Chondrocyte (in vitro differentiated cells): ENCODE measurements at regions not wholly inside any gene's neighbourhood (a gene's known extent, or its start where the extent isn't known, plus 50 kb on each side); places are given as distances from the start of the nearest gene placed in this dataset.

Experiments
- DNase-seq: peaks from one replicate; pipeline ENCODE4 v3.0.0; 2021; ENCODE audit warnings: mixed read lengths, low spot score
- H3K27ac Mint-ChIP-seq: one replicate; pipeline ENCODE4 v1.8.0; 2021; ENCODE audit warnings: mild to moderate bottlenecking, moderate library complexity, mixed read lengths; ENCODE audit not compliant: unreplicated experiment
- H3K27me3 Mint-ChIP-seq: 2 replicates; pipeline ENCODE4 v1.8.0; 2021; ENCODE audit warnings: low read depth, mixed read lengths
- H3K36me3 Mint-ChIP-seq: 2 replicates; pipeline ENCODE4 v1.8.0; 2021; ENCODE audit warnings: low read depth, mixed read lengths
- H3K4me1 Mint-ChIP-seq: 2 replicates; pipeline ENCODE4 v1.8.0; 2021; ENCODE audit warnings: low read depth, mild to moderate bottlenecking, mixed read lengths
- H3K4me3 Mint-ChIP-seq: one replicate; pipeline ENCODE4 v1.8.0; 2021; ENCODE audit warnings: mild to moderate bottlenecking, moderate library complexity, mixed read lengths; ENCODE audit not compliant: unreplicated experiment
- H3K9me3 Mint-ChIP-seq: 2 replicates; pipeline ENCODE4 v1.8.0; 2021; ENCODE audit warnings: low read depth, mixed read lengths
- CTCF ChIP-seq: fragments of 200-600 bp; sonication (generic); IDR thresholded peaks from 2 replicates; pipeline ENCODE4 v1.5.0; 2021; ENCODE audit warnings: antibody characterized with exemption, mild to moderate bottlenecking, moderate library complexity

GRCh38 chr1:177848577-177848976 is 121.3 kb downstream of the SEC16B start:
- no peak for DNase-seq
- Mint-ChIP-seq H3K9me3 (no peaks in the 10 kb centered on the region), H3K27ac (no peak overlapping the region), H3K4me1 (no peaks in the 10 kb centered on the region), H3K27me3 (peaks cover 5% of the 10 kb centered on the region), H3K4me3 (no peak overlapping the region), H3K36me3 (no peaks in the 10 kb centered on the region)
- no peak for TF ChIP-seq CTCF

GRCh38 chr1:177847843-177848242 is 122.0 kb downstream of the SEC16B start:
- no peak for DNase-seq

GRCh38 chr1:177838907-177839485 is 130.9 kb downstream of the SEC16B start:
- DNase-seq = no peak
- H3K27ac Mint-ChIP-seq = no peak overlapping the region
- TF ChIP-seq CTCF = no peak
- no peak overlapping the region for H3K4me3 Mint-ChIP-seq
- peaks cover 2% of the 10 kb centered on the region for H3K9me3 Mint-ChIP-seq
- H3K36me3 Mint-ChIP-seq = no peaks in the 10 kb centered on the region
- H3K27me3 Mint-ChIP-seq = peaks cover 30% of the 10 kb centered on the region
- H3K4me1 Mint-ChIP-seq = no peaks in the 10 kb centered on the region

More at GRCh38 chr1:177847843-177848242, 122.0 kb downstream of the SEC16B start:
- Mint-ChIP-seq H3K27ac (no peak overlapping the region), H3K27me3 (peaks cover 3% of the 10 kb centered on the region), H3K9me3 (peaks cover 2% of the 10 kb centered on the region), H3K36me3 (no peaks in the 10 kb centered on the region), H3K4me3 (no peak overlapping the region), H3K4me1 (no peaks in the 10 kb centered on the region)
- no peak for TF ChIP-seq CTCF

- DNase-seq = no peak
- H3K27me3 Mint-ChIP-seq = peaks cover 19% of the 10 kb centered on the region
- no peak overlapping the region for H3K27ac Mint-ChIP-seq
- no peak for TF ChIP-seq CTCF
- peaks cover 4% of the 10 kb centered on the region for H3K9me3 Mint-ChIP-seq
- no peaks in the 10 kb centered on the region for H3K4me1 Mint-ChIP-seq
- H3K36me3 Mint-ChIP-seq = no peaks in the 10 kb centered on the region
- no peak overlapping the region for H3K4me3 Mint-ChIP-seq
These were observed 136.2 kb downstream of the SEC16B start for GRCh38 chr1:177833631-177834030.

- TF ChIP-seq CTCF = no peak
- no peak overlapping the region for H3K27ac Mint-ChIP-seq
- no peaks in the 10 kb centered on the region for H3K4me1 Mint-ChIP-seq
- no peak overlapping the region for H3K4me3 Mint-ChIP-seq
- H3K9me3 Mint-ChIP-seq = peaks cover 4% of the 10 kb centered on the region
- no peak for DNase-seq
- no peaks in the 10 kb centered on the region for H3K36me3 Mint-ChIP-seq
- H3K27me3 Mint-ChIP-seq = peaks cover 17% of the 10 kb centered on the region
These were observed 139.2 kb downstream of the SEC16B start for GRCh38 chr1:177830531-177831135.
